ENCODE measurements at regions not wholly inside any gene's neighbourhood (a gene's known extent, or its start where the extent isn't known, plus 50 kb on each side); places are given as distances from the start of the nearest gene placed in this dataset.

- TF ChIP-seq, protein P1, sequence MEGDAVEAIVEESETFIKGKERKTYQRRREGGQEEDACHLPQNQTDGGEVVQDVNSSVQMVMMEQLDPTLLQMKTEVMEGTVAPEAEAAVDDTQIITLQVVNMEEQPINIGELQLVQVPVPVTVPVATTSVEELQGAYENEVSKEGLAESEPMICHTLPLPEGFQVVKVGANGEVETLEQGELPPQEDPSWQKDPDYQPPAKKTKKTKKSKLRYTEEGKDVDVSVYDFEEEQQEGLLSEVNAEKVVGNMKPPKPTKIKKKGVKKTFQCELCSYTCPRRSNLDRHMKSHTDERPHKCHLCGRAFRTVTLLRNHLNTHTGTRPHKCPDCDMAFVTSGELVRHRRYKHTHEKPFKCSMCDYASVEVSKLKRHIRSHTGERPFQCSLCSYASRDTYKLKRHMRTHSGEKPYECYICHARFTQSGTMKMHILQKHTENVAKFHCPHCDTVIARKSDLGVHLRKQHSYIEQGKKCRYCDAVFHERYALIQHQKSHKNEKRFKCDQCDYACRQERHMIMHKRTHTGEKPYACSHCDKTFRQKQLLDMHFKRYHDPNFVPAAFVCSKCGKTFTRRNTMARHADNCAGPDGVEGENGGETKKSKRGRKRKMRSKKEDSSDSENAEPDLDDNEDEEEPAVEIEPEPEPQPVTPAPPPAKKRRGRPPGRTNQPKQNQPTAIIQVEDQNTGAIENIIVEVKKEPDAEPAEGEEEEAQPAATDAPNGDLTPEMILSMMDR (tag by site-specific recombination; IDR thresholded peaks at IDR 0.05): no peak
- TF ChIP-seq ZNF311 (tag by site-specific recombination; IDR thresholded peaks at IDR 0.05; ENCODE audit: borderline replicate concordance): no peak
- TF ChIP-seq ZNF530 (tag by site-specific recombination; IDR thresholded peaks at IDR 0.05; ENCODE audit: low read depth): no peak
- TF ChIP-seq MZF1 (tag by site-specific recombination; IDR thresholded peaks at IDR 0.05; ENCODE audit: borderline replicate concordance): no peak
Measured at GRCh38 chr5:66358741-66359140, 214.6 kb downstream of the SREK1 start.
